ENCODE measurements at regions not wholly inside any gene's neighbourhood (a gene's known extent, or its start where the extent isn't known, plus 50 kb on each side); places are given as distances from the start of the nearest gene placed in this dataset.
"Not testable (repeated sequence)": the region's sequence is repeated elsewhere in the genome, so short reads cannot be mapped to it uniquely, and the experiment has no call there.

- DNase-seq = no peak
These were observed 144.8 kb upstream of the FERD3L start for GRCh38 chr7:19290066-19290465.

- no peak for DNase-seq
These were observed 139.5 kb upstream of the FERD3L start for GRCh38 chr7:19284596-19285300.

- DNase-seq = no peak
These were observed 138.9 kb upstream of the FERD3L start for GRCh38 chr7:19284136-19284535.

GRCh38 chr7:19275000-19275399 is 129.8 kb upstream of the FERD3L start:
- DNase-seq = no peak

GRCh38 chr7:19272329-19272728 is 127.1 kb upstream of the FERD3L start:
- DNase-seq = not testable (repeated sequence)

GRCh38 chr7:19269301-19269700 is 124.1 kb upstream of the FERD3L start:
- DNase-seq = no peak

GRCh38 chr7:19268737-19269136 is 123.5 kb upstream of the FERD3L start:
- no peak for DNase-seq

- DNase-seq = no peak
These were observed 117.6 kb upstream of the FERD3L start for GRCh38 chr7:19262826-19263225.

GRCh38 chr7:19249281-19249680 is 104.1 kb upstream of the FERD3L start:
- DNase-seq = no peak

- no peak for DNase-seq
These were observed 103.5 kb upstream of the FERD3L start for GRCh38 chr7:19248681-19249080.

GRCh38 chr7:19248115-19248514 is 102.9 kb upstream of the FERD3L start:
- no peak for DNase-seq

- no peak for DNase-seq
These were observed 101.8 kb upstream of the FERD3L start for GRCh38 chr7:19247017-19247416.

- DNase-seq = no peak
These were observed 97.0 kb upstream of the FERD3L start for GRCh38 chr7:19242246-19242645.

GRCh38 chr7:19239951-19240350 is 94.7 kb upstream of the FERD3L start:
- no peak for DNase-seq

- DNase-seq = peak; percentile 2
These were observed 90.5 kb upstream of the FERD3L start for GRCh38 chr7:19235680-19236079.

- DNase-seq = no peak
These were observed 79.7 kb upstream of the FERD3L start for GRCh38 chr7:19224951-19225350.

GRCh38 chr7:19215412-19215811 is 70.2 kb upstream of the FERD3L start:
- DNase-seq = no peak

GRCh38 chr7:19213746-19214145 is 68.5 kb upstream of the FERD3L start:
- DNase-seq = no peak

GRCh38 chr7:19210893-19211413 is 65.7 kb upstream of the FERD3L start:
- no peak for DNase-seq

GRCh38 chr7:19209166-19209696 is 64.0 kb upstream of the FERD3L start:
- DNase-seq = no peak

GRCh38 chr7:19206721-19207120 is 61.5 kb upstream of the FERD3L start:
- no peak for DNase-seq

GRCh38 chr7:19203686-19204085 is 58.5 kb upstream of the FERD3L start:
- DNase-seq = no peak

GRCh38 chr7:19202599-19202998 is 57.4 kb upstream of the FERD3L start:
- DNase-seq = no peak
